ENCODE measurements at regions not wholly inside any gene's neighbourhood (a gene's known extent, or its start where the extent isn't known, plus 50 kb on each side); places are given as distances from the start of the nearest gene placed in this dataset.

DNA sequence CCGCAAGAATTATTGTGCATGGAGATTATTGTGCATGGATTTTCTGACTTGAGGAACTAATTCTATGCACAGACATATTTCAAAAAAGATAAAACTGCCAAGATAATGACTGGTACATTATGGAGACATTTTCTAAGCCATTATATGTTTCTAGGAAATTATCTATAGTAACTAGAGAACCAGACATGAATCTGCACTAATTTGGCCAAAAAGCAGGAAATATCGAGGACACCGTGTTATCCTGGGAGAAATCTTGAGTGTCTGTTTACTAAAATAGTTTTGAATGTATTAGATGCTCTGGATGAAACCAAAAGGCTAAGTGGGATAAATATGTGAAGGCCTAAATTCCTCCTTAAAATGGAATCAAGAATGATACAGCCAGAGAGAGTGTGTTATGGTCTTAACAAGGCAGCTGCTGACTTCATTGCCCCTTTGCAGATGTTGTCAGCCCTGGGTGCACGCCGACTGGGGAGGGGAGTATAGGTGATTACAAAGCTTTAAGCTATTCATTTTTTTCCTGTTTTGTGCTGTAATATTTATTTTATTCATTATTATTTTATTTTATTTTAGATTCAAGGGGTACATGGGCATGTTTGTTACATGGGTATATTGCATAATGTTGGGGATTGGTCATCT lies 226.7 kb downstream of the UTP18 start:
- no peak for TF ChIP-seq CTCF (IDR thresholded peaks at IDR 0.05)
- TF ChIP-seq POLR2AphosphoS5 (IDR thresholded peaks at IDR 0.05) = no peak
- no peak for TF ChIP-seq POLR2A (IDR thresholded peaks at IDR 0.05)
